DND-41 (cell line): ENCODE measurements at regions not wholly inside any gene's neighbourhood (a gene's known extent, or its start where the extent isn't known, plus 50 kb on each side); places are given as distances from the start of the nearest gene placed in this dataset.

Source experiments
- ATAC-seq: fragments of 200-7000 bp; cut with Tn5 transposase; 3 replicates; pipeline ENCODE4 v1.9.1; 2021; ENCODE audit warnings: low read depth; ENCODE audit not compliant: insufficient read depth
- DNase-seq: peaks from one replicate; pipeline ENCODE4 v3.0.0-alpha.2; 2020
- H2AFZ ChIP-seq: 2 replicates; pipeline ENCODE4 v1.6.0; 2012; ENCODE audit warnings: low read depth, low read length
- H3K27ac ChIP-seq: 2 replicates; pipeline ENCODE4 v1.5.1; 2012; ENCODE audit warnings: low read length, inconsistent platforms
- H3K27me3 ChIP-seq: fragments of 200-600 bp; sonication (generic); 2 replicates; pipeline ENCODE4 v1.6.0; 2012; ENCODE audit warnings: low read length, mild to moderate bottlenecking, inconsistent platforms; ENCODE audit not compliant: insufficient read depth, poor library complexity
- H3K36me3 ChIP-seq: 2 replicates; pipeline ENCODE4 v1.5.1; 2012; ENCODE audit warnings: low read length, inconsistent platforms; ENCODE audit not compliant: insufficient read depth
- H3K4me1 ChIP-seq: 2 replicates; pipeline ENCODE4 v1.5.1; 2012; ENCODE audit warnings: mild to moderate bottlenecking, low read length; ENCODE audit not compliant: insufficient read depth
- H3K4me2 ChIP-seq: 2 replicates; pipeline ENCODE4 v1.6.0; 2012; ENCODE audit warnings: mild to moderate bottlenecking, moderate library complexity, low read length, inconsistent platforms; ENCODE audit not compliant: insufficient read depth
- H3K4me3 ChIP-seq, 2 experiments: fragments of 200-600 bp in 1 of 2; shearing (Covaris generic) in 1 of 2; 2 replicates each; pipeline ENCODE4 v1.5.1; 2012 to 2016; ENCODE audit warnings: inconsistent platforms in 2 of 2, low read length in 2 of 2, mild to moderate bottlenecking in 2 of 2, low read depth in 1 of 2, moderate library complexity in 1 of 2
- H3K79me2 ChIP-seq: 2 replicates; pipeline ENCODE4 v1.6.0; 2012; ENCODE audit warnings: low read length, inconsistent platforms; ENCODE audit not compliant: insufficient read depth
- H3K9ac ChIP-seq: 2 replicates; pipeline ENCODE4 v1.6.0; 2012; ENCODE audit warnings: low read depth, mild to moderate bottlenecking, inconsistent platforms, low read length, moderate library complexity
- H3K9me3 ChIP-seq: 2 replicates; pipeline ENCODE4 v1.5.1; 2012; ENCODE audit warnings: low read length, moderate library complexity, mild to moderate bottlenecking, inconsistent platforms; ENCODE audit not compliant: insufficient read depth, severe bottlenecking
- H4K20me1 ChIP-seq: 2 replicates; pipeline ENCODE4 v1.6.0; 2012; ENCODE audit warnings: low read length; ENCODE audit not compliant: insufficient read depth
- CTCF ChIP-seq: IDR thresholded peaks from 2 replicates; pipeline ENCODE4 v1.5.1; 2012; ENCODE audit warnings: borderline replicate concordance, low read length, moderate library complexity, mild to moderate bottlenecking; ENCODE audit not compliant: poor library complexity, severe bottlenecking; ENCODE audit errors: extremely low read depth
- EZH2 ChIP-seq: IDR thresholded peaks from 3 replicates; pipeline ENCODE4 v1.6.1; 2012; ENCODE audit warnings: borderline replicate concordance, low read depth, mild to moderate bottlenecking, moderate library complexity, low read length, inconsistent platforms; ENCODE audit not compliant: severe bottlenecking

- ATAC-seq (no peak), DNase-seq (no peak)
- H4K20me1 ChIP-seq: no peaks in the 10 kb centered on the region
- H3K27me3 ChIP-seq: no peaks in the 10 kb centered on the region
- H3K4me2 ChIP-seq: no peak overlapping the region
- no peak overlapping the region for H3K9ac ChIP-seq
- no peaks in the 10 kb centered on the region for H3K36me3 ChIP-seq
- H2AFZ ChIP-seq: no peak overlapping the region
- no peaks in the 10 kb centered on the region for H3K79me2 ChIP-seq
- no peaks in the 10 kb centered on the region for H3K9me3 ChIP-seq
- H3K27ac ChIP-seq: no peak overlapping the region
- TF ChIP-seq EZH2 (no peak), CTCF (no peak)
- no peak overlapping the region for H3K4me3 ChIP-seq
- no peaks in the 10 kb centered on the region for H3K4me1 ChIP-seq
Measured at GRCh38 chr2:236700703-236701102, 131.1 kb downstream of the ACKR3 start.

- TF ChIP-seq EZH2 (no peak), CTCF (no peak)
- Histone ChIP-seq H3K4me1 (no peaks in the 10 kb centered on the region), H3K4me3 (no peak overlapping the region), H3K4me2 (no peak overlapping the region), H3K9me3 (no peaks in the 10 kb centered on the region), H3K36me3 (no peaks in the 10 kb centered on the region), H3K27ac (no peak overlapping the region), H3K9ac (no peak overlapping the region), H2AFZ (no peak overlapping the region), H4K20me1 (no peaks in the 10 kb centered on the region), H3K27me3 (no peaks in the 10 kb centered on the region), H3K79me2 (no peaks in the 10 kb centered on the region)
- DNase-seq (no peak), ATAC-seq (no peak)
Measured at GRCh38 chr2:236702657-236703372, 133.2 kb downstream of the ACKR3 start.

- H2AFZ ChIP-seq: no peak overlapping the region
Measured at GRCh38 chr2:236703373-236703709, 133.7 kb downstream of the ACKR3 start.

More at GRCh38 chr2:236703373-236703709, 133.7 kb downstream of the ACKR3 start:
- DNase-seq: no peak
- TF ChIP-seq CTCF (no peak), EZH2 (no peak)
- Histone ChIP-seq H3K4me3 (no peak overlapping the region), H3K9ac (no peak overlapping the region), H3K79me2 (no peaks in the 10 kb centered on the region), H3K4me1 (no peaks in the 10 kb centered on the region), H3K36me3 (no peaks in the 10 kb centered on the region), H3K4me2 (no peak overlapping the region), H3K9me3 (no peaks in the 10 kb centered on the region), H3K27me3 (no peaks in the 10 kb centered on the region), H4K20me1 (no peaks in the 10 kb centered on the region), H3K27ac (no peak overlapping the region)
- no peak for ATAC-seq
